ENCODE measurements at regions not wholly inside any gene's neighbourhood (a gene's known extent, or its start where the extent isn't known, plus 50 kb on each side); places are given as distances from the start of the nearest gene placed in this dataset.
A peak's percentile ranks its signal among the peaks of the same experiment; 100 is the strongest.

DNA sequence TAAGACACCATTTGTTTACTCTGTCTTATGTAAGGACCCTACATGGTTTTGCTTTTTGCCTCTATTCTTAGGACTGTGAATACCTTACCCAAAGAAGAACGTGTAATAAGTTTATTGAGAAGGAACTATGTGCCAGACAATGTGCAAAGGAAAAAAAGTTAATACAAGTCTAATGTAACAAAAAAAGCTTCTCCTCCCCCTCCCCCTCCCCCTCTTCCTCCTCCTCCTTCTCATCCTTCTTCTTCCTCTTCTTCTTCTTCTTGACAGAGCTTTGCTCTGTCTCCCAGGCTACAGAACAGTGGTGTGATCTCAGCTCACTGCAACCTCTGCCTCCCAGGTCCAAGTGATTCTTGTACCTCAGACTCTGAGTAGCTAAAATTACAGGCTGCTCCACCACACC lies 50.9 kb upstream of the MITF start:
- H3K27me3 ChIP-seq = no peaks in the 10 kb centered on the region
- no peak overlapping the region for H3K4me3 ChIP-seq
- no peaks in the 10 kb centered on the region for H3K4me1 ChIP-seq
- intact Hi-C loops (cut with DNase I; ENCODE audit: low total_unique reads) = no loop called here
- no peak for DNase-seq (ENCODE audit: low spot score in 2 of 2)
- H3K9me3 ChIP-seq = no peaks in the 10 kb centered on the region
- H3K36me3 ChIP-seq = no peaks in the 10 kb centered on the region
- H3K27ac ChIP-seq = peak overlapping the region; percentile 53 to 68
- TF ChIP-seq CTCF (IDR thresholded peaks at IDR 0.05) (no peak), POLR2A (IDR thresholded peaks at IDR 0.05) (no peak), POLR2AphosphoS5 (IDR thresholded peaks at IDR 0.05) (no peak)

DNA sequence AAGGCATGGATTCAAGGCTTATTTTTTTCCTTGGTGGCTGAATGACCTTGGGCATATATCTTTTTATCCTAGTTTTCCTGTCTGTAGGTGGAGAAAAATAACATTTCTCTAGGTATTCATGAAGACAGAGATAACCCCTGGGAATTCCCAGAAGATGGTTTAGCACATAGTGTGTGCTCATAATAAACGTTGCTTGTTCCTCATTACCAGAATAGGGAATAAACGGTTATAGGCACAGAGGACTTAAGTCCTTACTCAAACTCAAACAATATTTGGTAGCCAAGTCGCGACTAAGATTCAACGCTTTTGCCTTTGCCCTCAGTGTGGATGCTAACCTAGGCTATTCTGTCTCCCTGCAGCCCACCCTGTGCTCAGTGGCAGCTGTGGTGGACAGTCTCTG lies 51.6 kb upstream of the MITF start:
- peak overlapping the region; percentile 68 to 81 for H3K27ac ChIP-seq
- TF ChIP-seq CTCF (IDR thresholded peaks at IDR 0.05) = no peak
- no peak for TF ChIP-seq POLR2A (IDR thresholded peaks at IDR 0.05)
- TF ChIP-seq POLR2AphosphoS5 (IDR thresholded peaks at IDR 0.05) = no peak
- H3K36me3 ChIP-seq = no peaks in the 10 kb centered on the region
- no peaks in the 10 kb centered on the region for H3K4me1 ChIP-seq
- intact Hi-C loops (cut with DNase I; ENCODE audit: low total_unique reads) = no loop called here
- no peaks in the 10 kb centered on the region for H3K27me3 ChIP-seq
- H3K9me3 ChIP-seq = no peaks in the 10 kb centered on the region
- DNase-seq (ENCODE audit: low spot score in 2 of 2) = no peak
- H3K4me3 ChIP-seq = no peak overlapping the region

- intact Hi-C loops (cut with DNase I; ENCODE audit: low total_unique reads) = no loop called here
- Histone ChIP-seq H3K27me3 (no peaks in the 10 kb centered on the region), H3K27ac (peak overlapping the region; percentile 31 to 78), H3K4me3 (no peak overlapping the region), H3K4me1 (no peaks in the 10 kb centered on the region), H3K9me3 (no peaks in the 10 kb centered on the region), H3K36me3 (no peaks in the 10 kb centered on the region)
- no peak for DNase-seq (ENCODE audit: low spot score in 2 of 2)
- TF ChIP-seq POLR2AphosphoS5 (IDR thresholded peaks at IDR 0.05) = no peak
- no peak for TF ChIP-seq CTCF (IDR thresholded peaks at IDR 0.05)
- no peak for TF ChIP-seq POLR2A (IDR thresholded peaks at IDR 0.05)
These were observed 53.2 kb upstream of the MITF start for GRCh38 chr3:69686056-69686455.

DNA sequence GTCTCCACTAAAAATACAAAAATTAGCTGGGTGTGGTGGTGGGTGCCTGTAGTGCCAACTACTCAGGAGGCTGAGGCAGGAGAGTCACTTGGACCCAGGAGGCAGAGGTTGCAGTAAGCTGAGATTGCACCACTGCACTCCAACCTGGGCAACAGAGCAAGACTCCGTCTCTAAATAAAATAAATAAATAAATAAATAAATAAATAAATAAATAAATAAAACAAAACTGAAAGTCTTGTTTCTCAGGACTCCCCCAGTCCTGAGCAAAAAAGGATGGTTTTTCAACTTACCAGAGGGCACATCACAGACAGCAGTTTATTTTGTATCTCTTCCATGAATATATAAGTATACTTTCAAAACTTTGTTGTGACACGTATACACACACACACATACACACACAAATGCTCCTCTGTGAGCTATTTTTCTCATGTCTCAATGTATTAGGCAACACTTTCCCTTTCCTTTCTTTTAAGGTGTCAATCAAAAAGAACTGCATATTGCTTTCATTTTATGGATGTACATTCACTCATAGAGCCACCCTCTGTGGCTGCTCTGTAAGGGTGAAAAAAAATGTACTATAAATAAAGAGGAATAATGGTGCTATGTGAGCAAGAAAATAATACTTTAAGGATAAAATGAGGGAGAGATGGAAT lies 54.8 kb upstream of the MITF start:
- intact Hi-C loops (cut with DNase I; ENCODE audit: low total_unique reads) = no loop called here
- peak overlapping the region in 1 of 2 donors; percentile 19 for H3K27ac ChIP-seq

More for the DNA sequence above, 54.8 kb upstream of the MITF start:
- Histone ChIP-seq H3K4me1 (no peaks in the 10 kb centered on the region), H3K9me3 (no peaks in the 10 kb centered on the region), H3K4me3 (no peak overlapping the region), H3K27me3 (no peaks in the 10 kb centered on the region), H3K36me3 (no peaks in the 10 kb centered on the region)
- TF ChIP-seq POLR2A (IDR thresholded peaks at IDR 0.05) (no peak), CTCF (IDR thresholded peaks at IDR 0.05) (no peak), POLR2AphosphoS5 (IDR thresholded peaks at IDR 0.05) (no peak)
- DNase-seq (ENCODE audit: low spot score in 2 of 2) = no peak

Data from breast epithelium (tissue), 4 donors.